Activated T-helper 1 cell treated with anti-CD3 and anti-CD28 coated beads, Interleukin-12 subunit alpha, Interleukin-12 subunit beta, Interleukin-2, Interleukin-4 antibody, amounts not matched to agents 30 ng/mL and 10 ng/mL and 1 ng/mL, durations not matched to agents 14 hours and 24 hours and 36 hours (primary cell): ENCODE measurements at regions not wholly inside any gene's neighbourhood (a gene's known extent, or its start where the extent isn't known, plus 50 kb on each side); places are given as distances from the start of the nearest gene placed in this dataset.

Source experiments
- DNase-seq: peaks from one replicate; pipeline ENCODE4 v3.0.0; 2021; ENCODE audit warnings: low spot score
- H3K27ac Mint-ChIP-seq: one replicate; pipeline ENCODE4 v1.8.0; 2021; ENCODE audit warnings: mild to moderate bottlenecking, mixed read lengths
- H3K27me3 Mint-ChIP-seq: one replicate; pipeline ENCODE4 v1.8.0; 2022; ENCODE audit warnings: mild to moderate bottlenecking, moderate library complexity, mixed read lengths; ENCODE audit not compliant: insufficient read depth
- H3K36me3 Mint-ChIP-seq: one replicate; pipeline ENCODE4 v1.8.0; 2021; ENCODE audit warnings: low read depth, mixed read lengths
- H3K4me1 Mint-ChIP-seq: one replicate; pipeline ENCODE4 v1.8.0; 2021; ENCODE audit warnings: low read depth, mixed read lengths
- H3K4me3 Mint-ChIP-seq: one replicate; pipeline ENCODE4 v1.8.0; 2021; ENCODE audit warnings: mild to moderate bottlenecking, moderate library complexity, mixed read lengths
- H3K9me3 Mint-ChIP-seq: one replicate; pipeline ENCODE4 v1.8.0; 2021; ENCODE audit warnings: mixed read lengths
- intact Hi-C: fragments of 100-400 bp; cut with micrococcal nuclease; formaldehyde crosslinking; loops from one replicate; pipeline ENCODE4 v1.15.1; 2024

GRCh38 chr4:104967034-104967401 lies 179.7 kb upstream of the TET2 start:
- Mint-ChIP-seq H3K4me3 (peak overlapping the region; percentile 63), H3K9me3 (peaks cover 7% of the 10 kb centered on the region), H3K27me3 (peaks cover 5% of the 10 kb centered on the region), H3K27ac (peak overlapping the region; percentile 91), H3K36me3 (peaks cover 6% of the 10 kb centered on the region), H3K4me1 (peaks cover 17% of the 10 kb centered on the region)
- intact Hi-C loops = loop anchor here (2.0 to 10.0 kb wide), 7 partner anchors 24 to 742 kb away; partner anchors contain the start of genes GSTCD and INTS12
- DNase-seq = no peak

- peaks cover 9% of the 10 kb centered on the region for H3K36me3 Mint-ChIP-seq
- no peak overlapping the region for H3K27ac Mint-ChIP-seq
- peaks cover 5% of the 10 kb centered on the region for H3K27me3 Mint-ChIP-seq
- DNase-seq = no peak
- peaks cover 5% of the 10 kb centered on the region for H3K9me3 Mint-ChIP-seq
- intact Hi-C loops = loop anchor here (5.0 to 10.0 kb wide), 2 partner anchors 225 to 483 kb away; no protein-coding TSS in a partner anchor
- peaks cover 26% of the 10 kb centered on the region for H3K4me1 Mint-ChIP-seq
- no peak overlapping the region for H3K4me3 Mint-ChIP-seq
Observed at GRCh38 chr4:104969394-104970082, 177.1 kb upstream of the TET2 start.

- peaks cover 5% of the 10 kb centered on the region for H3K27me3 Mint-ChIP-seq
- no peak for DNase-seq
- H3K4me3 Mint-ChIP-seq = no peak overlapping the region
- H3K27ac Mint-ChIP-seq = no peak overlapping the region
- intact Hi-C loops = no loop called here
- peaks cover 20% of the 10 kb centered on the region for H3K4me1 Mint-ChIP-seq
- peaks cover 9% of the 10 kb centered on the region for H3K36me3 Mint-ChIP-seq
- peaks cover 5% of the 10 kb centered on the region for H3K9me3 Mint-ChIP-seq
Observed at GRCh38 chr4:104971462-104971861, 175.2 kb upstream of the TET2 start.

GRCh38 chr4:104973708-104974107 lies 173.0 kb upstream of the TET2 start:
- Mint-ChIP-seq H3K27ac (no peak overlapping the region), H3K4me3 (no peak overlapping the region), H3K9me3 (peaks cover 5% of the 10 kb centered on the region), H3K27me3 (peaks cover 5% of the 10 kb centered on the region), H3K4me1 (peaks cover 9% of the 10 kb centered on the region), H3K36me3 (peaks cover 7% of the 10 kb centered on the region)
- DNase-seq = no peak
- intact Hi-C loops = no loop called here

- H3K4me1 Mint-ChIP-seq = peaks cover 9% of the 10 kb centered on the region
- H3K4me3 Mint-ChIP-seq = no peak overlapping the region
- DNase-seq = no peak
- intact Hi-C loops = no loop called here
- H3K27ac Mint-ChIP-seq = no peak overlapping the region
- peaks cover 11% of the 10 kb centered on the region for H3K9me3 Mint-ChIP-seq
- peaks cover 3% of the 10 kb centered on the region for H3K36me3 Mint-ChIP-seq
- peaks cover 6% of the 10 kb centered on the region for H3K27me3 Mint-ChIP-seq
Observed at GRCh38 chr4:104975617-104976016, 171.1 kb upstream of the TET2 start.

- no peak overlapping the region for H3K27ac Mint-ChIP-seq
- intact Hi-C loops = no loop called here
- no peak overlapping the region for H3K4me3 Mint-ChIP-seq
- peaks cover 3% of the 10 kb centered on the region for H3K36me3 Mint-ChIP-seq
- no peak for DNase-seq
- peaks cover 16% of the 10 kb centered on the region for H3K9me3 Mint-ChIP-seq
- H3K4me1 Mint-ChIP-seq = peaks cover 9% of the 10 kb centered on the region
- H3K27me3 Mint-ChIP-seq = peaks cover 3% of the 10 kb centered on the region
Observed at GRCh38 chr4:104976262-104976661, 170.4 kb upstream of the TET2 start.

- intact Hi-C loops = no loop called here
- peaks cover 2% of the 10 kb centered on the region for H3K27me3 Mint-ChIP-seq
- no peak overlapping the region for H3K4me3 Mint-ChIP-seq
- peaks cover 3% of the 10 kb centered on the region for H3K36me3 Mint-ChIP-seq
- DNase-seq = no peak
- no peak overlapping the region for H3K27ac Mint-ChIP-seq
- peaks cover 16% of the 10 kb centered on the region for H3K9me3 Mint-ChIP-seq
- H3K4me1 Mint-ChIP-seq = no peaks in the 10 kb centered on the region
Observed at GRCh38 chr4:104979083-104979760, 167.5 kb upstream of the TET2 start.

GRCh38 chr4:104983615-104984179 lies 163.0 kb upstream of the TET2 start:
- Mint-ChIP-seq H3K27me3 (peaks cover 2% of the 10 kb centered on the region), H3K4me1 (no peaks in the 10 kb centered on the region), H3K36me3 (peaks cover 3% of the 10 kb centered on the region), H3K4me3 (no peak overlapping the region), H3K27ac (no peak overlapping the region), H3K9me3 (peaks cover 16% of the 10 kb centered on the region)
- intact Hi-C loops = no loop called here
- no peak for DNase-seq

- no peaks in the 10 kb centered on the region for H3K4me1 Mint-ChIP-seq
- no peak overlapping the region for H3K27ac Mint-ChIP-seq
- peaks cover 3% of the 10 kb centered on the region for H3K36me3 Mint-ChIP-seq
- intact Hi-C loops = loop anchor here (5.0 kb wide), 1 partner anchor 51 kb away; no protein-coding TSS in a partner anchor
- H3K4me3 Mint-ChIP-seq = no peak overlapping the region
- no peaks in the 10 kb centered on the region for H3K9me3 Mint-ChIP-seq
- no peak for DNase-seq
- peaks cover 4% of the 10 kb centered on the region for H3K27me3 Mint-ChIP-seq
Observed at GRCh38 chr4:104986306-104986705, 160.4 kb upstream of the TET2 start.

- H3K27ac Mint-ChIP-seq = no peak overlapping the region
Observed at GRCh38 chr4:104989371-104989770, 157.3 kb upstream of the TET2 start.

GRCh38 chr4:105002278-105002677 lies 144.4 kb upstream of the TET2 start:
- intact Hi-C loops = no loop called here
- DNase-seq = no peak
- H3K9me3 Mint-ChIP-seq = no peaks in the 10 kb centered on the region
- no peaks in the 10 kb centered on the region for H3K4me1 Mint-ChIP-seq
- no peak overlapping the region for H3K4me3 Mint-ChIP-seq
- peaks cover 10% of the 10 kb centered on the region for H3K27me3 Mint-ChIP-seq
- H3K36me3 Mint-ChIP-seq = no peaks in the 10 kb centered on the region
- H3K27ac Mint-ChIP-seq = no peak overlapping the region

More at GRCh38 chr4:104989371-104989770, 157.3 kb upstream of the TET2 start:
- H3K4me3 Mint-ChIP-seq = no peak overlapping the region
- no peaks in the 10 kb centered on the region for H3K36me3 Mint-ChIP-seq
- DNase-seq = no peak
- H3K9me3 Mint-ChIP-seq = peaks cover 3% of the 10 kb centered on the region
- H3K27me3 Mint-ChIP-seq = peaks cover 4% of the 10 kb centered on the region
- intact Hi-C loops = loop anchor here (5.0 kb wide), 1 partner anchor 48 kb away; no protein-coding TSS in a partner anchor
- no peaks in the 10 kb centered on the region for H3K4me1 Mint-ChIP-seq

GRCh38 chr4:105014234-105014633 lies 132.4 kb upstream of the TET2 start:
- no peaks in the 10 kb centered on the region for H3K4me1 Mint-ChIP-seq
- no peaks in the 10 kb centered on the region for H3K36me3 Mint-ChIP-seq
- peaks cover 2% of the 10 kb centered on the region for H3K27me3 Mint-ChIP-seq
- H3K9me3 Mint-ChIP-seq = peaks cover 10% of the 10 kb centered on the region
- no peak overlapping the region for H3K27ac Mint-ChIP-seq
- intact Hi-C loops = no loop called here
- no peak for DNase-seq
- no peak overlapping the region for H3K4me3 Mint-ChIP-seq

- H3K4me3 Mint-ChIP-seq = no peak overlapping the region
- DNase-seq = no peak
- no peak overlapping the region for H3K27ac Mint-ChIP-seq
- intact Hi-C loops = no loop called here
- no peaks in the 10 kb centered on the region for H3K4me1 Mint-ChIP-seq
- no peaks in the 10 kb centered on the region for H3K36me3 Mint-ChIP-seq
- peaks cover 2% of the 10 kb centered on the region for H3K27me3 Mint-ChIP-seq
- H3K9me3 Mint-ChIP-seq = peaks cover 8% of the 10 kb centered on the region
Observed at GRCh38 chr4:105014635-105015034, 132.0 kb upstream of the TET2 start.
